Prostate gland (tissue), 2 donors: ENCODE measurements at regions not wholly inside any gene's neighbourhood (a gene's known extent, or its start where the extent isn't known, plus 50 kb on each side); places are given as distances from the start of the nearest gene placed in this dataset.

ENCODE experiments used
- CTCF ChIP-seq, 4 experiments: fragments of 200-600 bp in 2 of 4; fragments of 450-650 bp in 2 of 4; sonication (generic) in 2 of 4; IDR thresholded peaks; 1 replicate in 3 of 4; 2 replicates in 1 of 4; pipeline ENCODE4 v1.5.1; 2016 to 2019; ENCODE audit warnings: antibody characterized with exemption in 4 of 4, mild to moderate bottlenecking in 2 of 4, moderate library complexity in 2 of 4
- POLR2A ChIP-seq: fragments of 450-650 bp; IDR thresholded peaks from one replicate; pipeline ENCODE4 v1.6.1; 2016; ENCODE audit warnings: antibody characterized with exemption, mild to moderate bottlenecking
- POLR2AphosphoS5 ChIP-seq: sonication (generic); formaldehyde crosslinking; IDR thresholded peaks from one replicate; pipeline ENCODE4 v1.6.1; 2017; ENCODE audit warnings: antibody characterized with exemption

GRCh38 chr3:177356952-177357351 lies 159.7 kb upstream of the TBL1XR1 start:
- TF ChIP-seq POLR2AphosphoS5, result no peak
- no peak for TF ChIP-seq POLR2A
- TF ChIP-seq CTCF (IDR thresholded peaks at IDR 0.05), result no peak
